ENCODE measurements at regions not wholly inside any gene's neighbourhood (a gene's known extent, or its start where the extent isn't known, plus 50 kb on each side); places are given as distances from the start of the nearest gene placed in this dataset.
A peak's percentile ranks its signal among the peaks of the same experiment; 100 is the strongest.
"Not testable (repeated sequence)": the region's sequence is repeated elsewhere in the genome, so short reads cannot be mapped to it uniquely, and the experiment has no call there.

DNA sequence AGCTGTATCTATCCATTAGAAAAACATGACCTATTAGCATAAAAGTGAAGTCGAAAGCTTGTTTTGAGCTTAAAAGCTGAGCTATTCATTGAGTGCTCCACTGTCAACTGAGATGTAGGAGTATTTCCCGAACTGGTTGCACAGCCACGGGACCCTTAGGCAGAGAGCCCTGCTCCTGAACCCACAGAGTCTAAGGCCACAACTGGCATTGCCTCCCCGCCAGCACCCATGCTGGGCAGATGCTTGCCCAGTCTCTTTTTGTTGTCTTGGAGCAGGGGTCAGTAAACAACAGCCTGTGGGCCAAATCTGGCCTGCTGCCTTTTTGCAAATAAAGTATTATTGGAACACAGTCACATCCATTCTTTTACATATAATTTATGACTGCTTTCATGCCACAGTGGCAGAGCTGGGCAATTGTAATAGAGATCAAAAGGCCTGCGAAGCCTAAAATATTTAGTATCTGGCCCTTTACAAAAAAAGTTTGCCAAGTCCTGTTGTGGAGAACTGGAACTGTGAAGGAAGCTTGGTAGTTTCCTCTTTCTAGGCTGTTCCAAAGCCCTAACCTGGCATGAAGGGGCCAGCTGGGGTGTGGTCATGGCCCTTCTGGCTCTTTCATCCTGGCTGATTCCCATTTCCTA, 58.4 kb upstream of the WAPL start:
- no peak for DNase-seq

- DNase-seq = no peak
Measured at GRCh38 chr10:86580521-86580891, 58.9 kb upstream of the WAPL start.

DNA sequence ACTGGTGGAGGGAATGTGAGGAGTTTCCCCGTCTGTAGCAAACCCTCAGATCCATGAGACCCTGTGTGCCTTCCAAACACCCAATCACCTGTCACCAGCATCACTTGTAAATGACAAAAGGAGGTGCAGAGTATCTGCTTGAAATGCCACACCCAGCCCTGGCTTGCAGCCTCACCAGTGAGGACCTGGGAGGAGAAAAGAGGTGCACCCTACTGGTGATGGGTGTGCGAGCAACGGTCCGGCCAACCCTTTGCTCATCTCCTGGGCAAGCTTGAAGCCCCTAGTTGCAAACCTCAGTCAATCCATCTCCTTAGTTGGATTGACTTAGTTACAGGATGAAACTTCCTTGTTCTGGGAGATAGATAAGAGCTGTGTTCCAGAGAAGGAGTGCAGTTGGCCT, 62.4 kb upstream of the WAPL start:
- no peak for DNase-seq

- DNase-seq = peak; percentile 77
Measured at GRCh38 chr10:86585037-86585929, 63.7 kb upstream of the WAPL start.

DNA sequence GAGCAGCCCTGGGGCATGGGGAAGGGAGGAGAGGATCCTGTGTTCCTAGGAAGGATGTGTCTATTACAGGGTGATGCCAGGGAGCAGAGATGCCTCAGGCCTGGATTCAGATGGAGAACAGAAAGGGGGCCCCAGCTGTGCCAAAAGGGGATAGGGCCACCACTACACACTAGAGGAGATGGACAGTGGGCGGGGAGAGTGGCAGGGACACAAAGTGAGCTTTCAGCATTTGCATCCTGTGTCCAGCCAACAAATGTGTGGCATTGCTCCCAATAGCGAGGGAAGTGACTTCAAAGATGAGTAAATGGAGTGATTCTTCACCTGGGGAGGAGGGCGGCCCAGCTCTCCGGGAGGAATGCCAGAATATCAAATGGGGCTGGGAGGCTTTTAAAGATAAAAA, 64.9 kb upstream of the WAPL start:
- DNase-seq = no peak

DNA sequence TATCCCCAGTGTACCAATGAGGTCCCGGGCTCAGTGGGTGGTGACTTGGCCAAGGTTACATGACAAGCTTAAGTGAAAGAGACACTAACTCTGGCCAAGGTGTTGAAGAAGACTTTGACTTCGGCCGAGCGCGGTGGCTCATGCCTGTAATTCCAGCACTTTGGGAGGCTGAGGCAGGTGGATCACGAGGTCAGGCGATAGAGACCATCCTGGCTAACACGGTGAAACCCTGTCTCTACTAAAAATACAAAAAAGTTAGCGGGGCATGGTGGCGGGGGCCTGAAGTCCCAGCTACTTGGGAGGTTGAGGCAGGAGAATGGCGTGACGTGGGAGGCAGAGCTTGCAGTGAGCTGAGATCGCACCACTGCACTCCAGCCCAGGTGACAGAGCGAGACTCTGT, 65.6 kb upstream of the OPN4 start:
- not testable (repeated sequence) for DNase-seq

DNA sequence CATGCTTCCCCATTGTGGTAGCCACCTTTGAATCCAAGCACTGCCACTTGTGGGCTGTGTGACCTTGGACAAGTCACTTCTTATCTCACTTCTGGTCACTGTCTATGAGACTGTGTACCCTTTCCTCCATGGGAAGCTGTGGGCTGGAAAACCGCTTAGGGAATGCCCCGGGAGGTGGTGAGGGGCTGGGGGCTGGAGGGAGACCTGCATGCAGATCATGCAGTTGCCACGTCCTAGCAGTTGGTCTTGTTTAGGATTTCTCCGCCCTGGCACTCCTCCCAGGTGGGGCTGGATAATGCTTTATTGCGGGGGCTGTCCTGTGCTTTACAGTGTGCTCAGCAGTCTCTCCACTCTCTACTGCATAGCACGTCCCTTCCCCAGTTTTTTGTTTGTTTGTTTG, 62.9 kb upstream of the OPN4 start:
- DNase-seq = no peak

- no peak for DNase-seq
Measured at GRCh38 chr10:86592413-86592812, 61.9 kb upstream of the OPN4 start.

GRCh38 chr10:86594535-86594934, 59.8 kb upstream of the OPN4 start:
- DNase-seq = no peak

DNA sequence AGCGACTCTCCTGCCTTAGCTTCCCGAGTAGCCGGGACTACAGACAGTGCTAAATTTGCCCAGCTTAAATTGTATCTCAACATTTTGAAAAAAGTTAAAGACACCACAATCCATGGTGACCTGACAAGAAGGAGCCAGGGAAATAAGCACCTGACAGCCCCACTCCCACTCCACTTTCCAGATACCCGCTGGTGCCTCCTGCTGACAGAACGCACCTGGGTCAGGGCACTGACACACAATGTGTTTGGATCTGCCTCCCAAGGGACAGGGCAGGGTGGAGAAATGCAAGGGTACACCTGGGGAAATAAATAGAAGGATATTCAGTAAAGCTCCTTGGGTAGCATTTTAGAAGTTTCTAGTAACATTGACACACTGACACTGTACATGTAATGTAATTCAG, 58.9 kb upstream of the OPN4 start:
- DNase-seq = no peak

GRCh38 chr10:86596266-86596665, 58.1 kb upstream of the OPN4 start:
- DNase-seq = no peak

DNA sequence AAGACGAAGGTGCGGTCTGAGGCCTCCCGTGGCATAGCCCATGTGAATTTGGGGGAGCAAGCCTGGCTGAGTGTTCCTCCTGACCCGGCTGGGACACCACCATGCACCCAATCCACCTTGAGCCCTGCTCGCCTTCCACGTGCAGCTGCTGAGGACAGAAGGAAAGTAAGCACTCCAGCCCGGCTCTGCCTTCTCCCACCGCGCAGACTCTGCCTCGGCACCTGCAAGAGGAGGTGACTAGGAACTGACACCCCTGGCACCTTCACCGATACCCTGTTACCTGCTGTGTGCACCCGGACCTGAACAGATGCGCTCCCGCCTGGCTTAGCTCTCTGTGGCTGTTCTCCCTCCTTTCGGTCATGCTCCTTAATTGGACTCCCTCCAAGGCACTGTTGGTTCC, 57.0 kb upstream of the OPN4 start:
- no peak for DNase-seq

- no peak for DNase-seq
Measured at GRCh38 chr10:86598151-86598550, 56.2 kb upstream of the OPN4 start.

GRCh38 chr10:86599041-86599440, 55.3 kb upstream of the OPN4 start:
- no peak for DNase-seq

- DNase-seq = no peak
Measured at GRCh38 chr10:86599729-86600128, 54.6 kb upstream of the OPN4 start.

GRCh38 chr10:86600296-86600695, 54.1 kb upstream of the OPN4 start:
- DNase-seq = no peak

GRCh38 chr10:86601956-86602602, 52.3 kb upstream of the OPN4 start:
- DNase-seq = no peak

- no peak for DNase-seq
Measured at GRCh38 chr10:86603256-86603655, 51.1 kb upstream of the OPN4 start.

All from CD4-positive, alpha-beta T cell treated with Interleukin-12 subunit alpha and Interleukin-12 subunit beta, for 1 hour (primary cell).